HG03025 (cell line): ENCODE measurements at regions not wholly inside any gene's neighbourhood (a gene's known extent, or its start where the extent isn't known, plus 50 kb on each side); places are given as distances from the start of the nearest gene placed in this dataset.

Source experiments
- ATAC-seq: cut with Tn5 transposase; IDR thresholded peaks from one replicate; pipeline ENCODE4 v1.9.1; 2021; ENCODE audit warnings: mild to moderate bottlenecking, moderate library complexity; ENCODE audit not compliant: unreplicated experiment, low FRiP score

GRCh38 chr2:16119741-16120140 is 179.4 kb downstream of the MYCN start:
- ATAC-seq = no peak

DNA sequence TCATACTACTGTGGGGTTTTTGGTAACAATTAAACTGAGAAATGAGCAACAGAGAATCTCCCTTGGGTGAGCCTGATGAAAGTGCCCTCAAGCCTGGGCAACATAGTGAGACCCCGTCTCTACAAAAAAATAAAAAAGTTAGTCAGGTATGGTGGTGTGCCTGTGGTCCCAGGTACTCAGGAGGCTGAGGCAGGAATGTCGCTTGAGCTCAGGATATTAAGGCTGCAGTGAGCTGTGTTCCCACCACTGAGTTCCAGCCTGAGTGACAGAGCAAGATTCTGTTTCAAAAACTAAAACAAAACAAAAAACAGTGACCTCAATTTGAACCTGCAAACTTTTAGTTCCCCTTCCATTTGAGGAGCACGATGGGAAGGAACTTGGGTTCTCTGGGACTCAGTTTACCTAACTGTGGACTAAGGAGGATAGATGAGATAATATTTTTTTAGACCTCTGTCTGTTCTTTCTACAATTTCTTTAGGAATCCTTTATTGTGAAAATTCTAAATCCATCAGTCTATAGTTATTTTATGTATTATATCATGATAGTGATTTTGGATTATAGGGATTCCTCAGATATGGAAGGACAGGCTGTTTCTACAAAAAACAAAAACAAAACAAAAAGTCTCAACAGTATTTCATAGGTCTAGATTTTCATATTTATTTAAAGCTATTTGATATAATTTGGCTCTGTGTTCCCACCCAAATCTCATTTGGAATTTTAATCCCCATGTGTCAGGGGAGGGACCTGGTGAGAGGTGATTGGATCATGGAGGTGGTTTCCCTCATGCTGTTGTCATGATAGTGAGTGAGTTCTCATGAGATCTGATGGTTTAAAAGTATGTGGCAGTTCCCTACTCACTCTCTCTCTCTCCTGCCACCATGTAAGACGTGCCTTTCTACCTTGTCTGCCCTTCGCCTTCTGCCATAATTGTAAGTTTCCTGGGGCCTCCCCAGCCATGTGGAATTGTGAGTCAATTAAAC is 178.6 kb downstream of the MYCN start:
- ATAC-seq = no peak

- no peak for ATAC-seq
Observed at GRCh38 chr2:16117791-16118610, 177.7 kb downstream of the MYCN start.

DNA sequence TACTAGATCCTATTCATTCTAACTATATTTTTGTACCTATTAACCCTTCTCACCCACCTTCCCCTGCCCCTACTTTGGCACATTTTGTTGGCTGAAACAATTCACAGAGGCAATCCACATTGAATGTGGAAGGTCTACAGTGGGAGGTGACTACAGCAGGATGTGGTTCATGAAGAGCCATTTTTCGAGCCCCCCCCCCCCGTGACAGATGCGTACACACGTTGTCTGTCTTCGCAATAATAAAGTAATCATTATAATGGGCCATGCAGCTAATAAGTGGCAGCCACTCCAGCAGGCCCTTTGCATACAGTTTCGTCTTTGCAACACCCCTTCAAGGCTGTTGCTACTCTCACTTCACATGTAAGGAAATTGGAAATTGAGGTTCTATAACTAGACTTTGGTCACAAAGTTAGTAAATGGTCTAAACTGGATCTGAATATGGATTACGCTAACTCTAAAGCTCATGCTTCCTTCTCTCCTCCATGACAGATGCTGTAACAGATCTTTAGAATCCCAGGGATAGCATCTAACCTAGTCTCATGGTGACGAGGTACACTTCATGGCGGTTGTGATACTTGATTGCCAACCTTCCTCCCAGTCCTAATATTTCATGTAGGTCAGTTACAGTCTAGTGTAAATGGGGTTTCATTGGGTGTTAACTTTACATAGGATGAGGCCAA is 176.8 kb downstream of the MYCN start:
- ATAC-seq = no peak

DNA sequence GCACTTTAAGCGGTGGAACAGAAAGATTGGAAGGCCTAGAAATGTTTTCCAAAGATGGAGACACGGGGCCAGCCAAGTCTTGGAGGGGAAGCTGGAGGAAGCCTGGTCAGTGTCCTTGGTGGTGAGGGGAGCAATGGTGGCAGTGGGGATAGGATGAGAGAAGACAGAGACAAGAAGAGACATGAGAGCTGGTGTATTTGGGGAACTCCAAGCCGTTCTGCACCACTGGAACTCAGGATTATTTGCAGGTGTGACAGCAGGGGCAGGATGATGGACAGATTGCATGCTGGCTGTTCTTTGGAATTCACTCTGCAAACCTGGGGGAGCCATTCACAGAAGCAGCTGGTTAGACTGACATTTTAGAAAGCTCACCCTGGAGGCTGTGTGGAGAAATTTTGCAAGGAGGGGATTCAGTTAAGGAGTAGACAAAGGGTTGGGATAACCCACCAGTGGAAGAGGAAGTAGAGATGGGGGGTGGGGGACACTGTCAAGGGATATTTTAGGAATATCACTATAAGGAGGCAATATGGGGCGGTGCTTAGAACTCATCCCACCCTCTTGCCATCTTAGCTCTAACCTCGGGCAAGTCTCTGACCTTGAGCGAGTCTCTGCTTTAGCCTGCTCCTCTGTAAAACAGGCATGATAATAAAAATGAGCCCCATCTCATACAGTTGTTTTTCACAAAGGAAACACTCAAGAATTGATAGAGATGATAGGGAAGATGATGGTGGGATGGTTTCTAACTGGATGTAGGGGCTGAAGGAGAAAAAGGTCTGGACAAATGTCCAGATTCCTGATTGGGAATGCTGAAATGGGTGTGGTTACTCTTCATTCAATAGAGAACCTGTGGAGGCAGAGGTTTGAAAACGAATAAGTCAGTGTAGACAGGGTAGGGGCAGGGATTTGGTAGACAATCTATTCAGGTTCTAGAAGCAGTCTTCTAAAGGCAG is 175.8 kb downstream of the MYCN start:
- no peak for ATAC-seq

DNA sequence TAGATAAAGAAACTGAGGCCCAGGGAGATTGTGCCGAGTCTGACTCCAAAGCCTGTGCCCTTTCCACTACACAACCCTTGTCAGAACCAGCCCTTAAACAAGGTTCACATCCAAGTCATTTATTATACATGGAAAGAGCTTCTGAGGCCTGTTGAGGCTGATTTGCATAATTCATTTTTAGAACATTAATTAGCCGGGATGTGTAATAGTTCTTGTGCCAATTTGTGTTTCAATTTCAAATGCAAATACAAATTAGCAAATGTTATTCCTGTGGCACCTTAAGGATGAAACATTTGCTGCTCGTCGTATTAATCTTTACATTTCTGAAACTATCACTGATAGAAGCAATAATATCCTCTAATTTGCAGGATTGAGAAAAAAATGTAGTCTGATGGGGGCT is 174.9 kb downstream of the MYCN start:
- ATAC-seq = no peak

- no peak for ATAC-seq
Observed at GRCh38 chr2:16114836-16115235, 174.5 kb downstream of the MYCN start.

GRCh38 chr2:16114070-16114469 is 173.7 kb downstream of the MYCN start:
- no peak for ATAC-seq

DNA sequence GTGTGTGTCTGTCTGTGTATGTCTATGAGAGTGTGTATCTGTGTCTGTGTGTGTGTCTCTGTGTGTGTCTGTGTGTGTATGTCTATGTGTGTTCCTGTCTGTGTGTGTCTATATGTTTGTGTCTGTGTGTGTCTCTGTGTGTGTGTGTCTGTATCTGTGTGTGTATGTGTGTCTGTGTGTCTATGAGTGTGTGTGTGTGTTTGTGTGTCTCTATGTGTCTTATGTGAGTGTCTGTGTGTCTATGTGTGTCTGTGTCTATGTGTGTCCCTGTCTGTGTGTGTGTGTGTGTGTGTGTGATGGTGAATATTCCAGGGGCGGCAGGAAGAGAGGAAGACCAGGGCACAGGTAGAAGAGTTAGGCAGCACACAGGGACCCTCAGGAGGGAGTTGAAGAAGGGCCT is 173.2 kb downstream of the MYCN start:
- ATAC-seq = no peak

DNA sequence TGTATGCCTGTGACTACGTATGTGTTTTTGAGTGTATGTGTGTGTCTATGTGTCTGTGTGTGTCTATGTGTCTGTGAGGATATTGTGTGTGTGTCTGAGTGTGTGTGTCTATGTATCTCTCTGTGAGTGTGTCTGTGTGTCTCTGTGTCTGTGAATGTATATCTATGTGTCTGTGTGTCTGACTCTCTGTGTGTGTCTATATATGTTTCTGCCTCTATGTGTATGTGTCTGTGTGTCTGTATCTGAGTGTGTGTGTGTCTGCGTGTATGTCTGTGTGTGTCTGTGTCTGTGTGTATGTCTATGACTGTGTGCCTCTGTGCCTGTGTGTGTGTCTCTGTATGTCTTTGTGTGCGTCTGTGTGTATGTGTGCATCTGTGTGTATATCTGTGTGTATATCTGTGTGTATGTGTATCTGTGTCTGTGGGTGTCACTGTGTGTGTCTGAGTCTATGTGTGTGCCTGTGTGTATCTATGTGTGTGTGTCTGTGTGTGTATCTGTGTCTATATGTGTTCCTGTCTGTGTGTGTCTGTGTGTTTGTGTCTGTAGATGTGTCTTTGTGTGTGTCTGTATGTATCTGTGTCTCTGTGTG is 172.7 kb downstream of the MYCN start:
- no peak for ATAC-seq

- ATAC-seq = no peak
Observed at GRCh38 chr2:16112251-16112971, 172.1 kb downstream of the MYCN start.

- no peak for ATAC-seq
Observed at GRCh38 chr2:16111838-16112210, 171.5 kb downstream of the MYCN start.

DNA sequence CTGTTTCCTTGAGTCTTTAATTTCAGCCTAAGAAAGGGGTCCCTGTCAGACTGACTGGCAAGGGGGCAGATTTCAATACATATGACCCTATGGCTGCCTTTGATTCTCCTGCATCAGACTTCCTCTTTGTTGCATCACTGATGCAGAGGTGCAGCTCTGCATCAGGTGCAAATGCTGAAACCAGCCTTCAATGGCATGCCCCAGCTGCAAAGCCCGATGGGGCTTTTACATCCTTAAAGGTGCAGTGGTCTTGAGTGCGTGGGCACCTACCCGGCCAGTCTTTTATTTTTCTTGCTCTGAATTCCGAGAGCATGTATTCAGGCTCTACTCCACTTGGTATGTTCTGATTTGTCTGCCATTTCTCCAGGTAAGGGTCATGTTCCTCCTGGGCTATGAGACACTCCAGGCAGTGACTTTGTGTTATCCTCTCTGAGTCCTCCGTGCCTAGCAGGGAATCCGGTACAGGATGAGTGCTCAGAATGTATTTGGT is 169.5 kb downstream of the MYCN start:
- no peak for ATAC-seq

DNA sequence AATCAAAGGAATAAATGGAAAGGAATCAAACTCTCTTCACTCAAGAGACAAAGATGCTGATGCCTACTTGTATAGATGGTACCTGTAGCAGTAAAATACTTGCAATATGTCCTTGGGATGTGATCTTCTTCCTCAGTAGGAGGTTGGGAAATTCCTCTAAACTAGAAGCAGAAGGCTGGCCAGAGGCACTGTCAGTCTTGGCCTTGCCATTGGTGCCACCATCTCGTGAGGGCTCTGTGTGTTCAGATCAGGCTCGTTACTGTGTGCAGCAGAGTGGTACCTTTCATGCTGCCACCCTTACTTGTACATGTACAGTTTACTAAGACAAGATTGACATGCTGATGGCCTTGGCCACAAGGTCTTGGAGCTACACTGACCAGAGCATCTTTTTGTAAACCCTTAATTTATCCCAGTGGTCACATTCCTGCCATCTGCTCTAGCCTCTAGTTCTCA is 169.0 kb downstream of the MYCN start:
- no peak for ATAC-seq

GRCh38 chr2:16107246-16107645 is 166.9 kb downstream of the MYCN start:
- no peak for ATAC-seq

GRCh38 chr2:16106619-16107018 is 166.3 kb downstream of the MYCN start:
- no peak for ATAC-seq

DNA sequence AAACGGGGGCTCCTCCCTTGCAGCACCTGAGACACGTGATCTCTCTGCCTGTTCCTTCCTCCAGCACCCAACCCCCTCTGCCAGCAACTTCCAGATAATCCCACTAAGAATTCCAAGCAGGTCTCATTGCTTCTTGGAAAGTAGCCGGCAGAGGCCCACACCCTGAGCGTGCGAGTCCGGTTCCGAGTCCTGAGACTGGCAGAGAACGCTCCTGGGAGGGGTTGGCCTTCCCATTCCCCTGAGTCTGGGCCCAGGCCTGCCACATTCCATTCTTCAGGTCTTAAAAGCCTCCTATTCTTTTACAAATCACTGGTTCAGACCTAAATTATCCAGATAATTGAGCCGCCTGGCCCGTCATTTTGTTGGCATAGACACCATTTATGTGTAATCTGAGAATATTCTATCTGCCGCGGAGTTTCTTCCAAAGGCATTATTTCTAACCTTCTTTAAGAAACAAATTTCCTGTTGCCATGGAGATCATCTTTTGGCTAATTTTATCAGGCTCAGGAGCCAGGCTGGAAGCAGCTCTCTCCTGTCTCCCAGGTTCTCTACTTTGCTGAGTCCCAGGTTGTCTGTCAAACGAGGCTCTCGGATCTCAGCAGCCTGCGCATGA is 165.4 kb downstream of the MYCN start:
- no peak for ATAC-seq
